Mucosa of descending colon (tissue), 3 donors: ENCODE measurements at regions not wholly inside any gene's neighbourhood (a gene's known extent, or its start where the extent isn't known, plus 50 kb on each side); places are given as distances from the start of the nearest gene placed in this dataset.

Source experiments
- ATAC-seq: fragments of 200-7000 bp; cut with Tn5 transposase; one replicate; pipeline ENCODE4 v1.9.1; 2020; ENCODE audit warnings: mild to moderate bottlenecking, moderate library complexity
- DNase-seq, 3 donors: peaks; one replicate each; pipeline ENCODE4 v3.0.0-alpha.2; 2020
- H3K36me3 ChIP-seq: fragments of 200-600 bp; one replicate; pipeline ENCODE4 v1.8.0; 2021; ENCODE audit warnings: low read depth, mild to moderate bottlenecking
- H3K4me1 ChIP-seq: fragments of 200-600 bp; one replicate; pipeline ENCODE4 v1.8.0; 2021; ENCODE audit warnings: low read depth, mild to moderate bottlenecking
- H3K4me3 ChIP-seq: fragments of 200-600 bp; one replicate; pipeline ENCODE4 v1.8.0; 2021; ENCODE audit warnings: mild to moderate bottlenecking
- H3K9me3 ChIP-seq: fragments of 200-600 bp; one replicate; pipeline ENCODE4 v1.8.0; 2021; ENCODE audit warnings: mild to moderate bottlenecking
- CTCF ChIP-seq: fragments of 200-600 bp; IDR thresholded peaks from one replicate; pipeline ENCODE4 v1.8.0; 2022; ENCODE audit warnings: antibody characterized with exemption, mild to moderate bottlenecking
- intact Hi-C, 2 donors: fragments of 100-400 bp; cut with DNase I in 1 of 2; cut with micrococcal nuclease in 1 of 2; formaldehyde crosslinking; loops; one replicate each; pipeline versions ENCODE4 v1.11.0 to v1.11.1; 2022; cut with DNase I, micrococcal nuclease
- donor health status: DM: no; HTN: no; CAD: no; lungs with moderate emphysema.
- donor health status: DM: no; HTN: no; CAD: no.
- donor health status: DM: no; HTN: yes; CAD: no.

- DNase-seq (no peak), ATAC-seq (no peak)
- TF ChIP-seq CTCF = no peak
- no peaks in the 10 kb centered on the region for H3K36me3 ChIP-seq
- H3K4me3 ChIP-seq = no peak overlapping the region
- H3K9me3 ChIP-seq = no peaks in the 10 kb centered on the region
- intact Hi-C loops = no loop called here
- H3K4me1 ChIP-seq = no peaks in the 10 kb centered on the region
Measured at GRCh38 chr2:176525086-176525485, 255.8 kb downstream of the MTX2 start.

- no peak for TF ChIP-seq CTCF
- H3K36me3 ChIP-seq = no peaks in the 10 kb centered on the region
- no peaks in the 10 kb centered on the region for H3K9me3 ChIP-seq
- DNase-seq (no peak), ATAC-seq (no peak)
- intact Hi-C loops = no loop called here
- H3K4me3 ChIP-seq = no peak overlapping the region
- no peaks in the 10 kb centered on the region for H3K4me1 ChIP-seq
Measured at GRCh38 chr2:176526995-176527901, 258.0 kb downstream of the MTX2 start.

GRCh38 chr2:176531608-176532007 is 262.4 kb downstream of the MTX2 start:
- no peak for DNase-seq
- no peak for ATAC-seq
- Histone ChIP-seq H3K36me3 (no peaks in the 10 kb centered on the region), H3K4me3 (no peak overlapping the region), H3K9me3 (no peaks in the 10 kb centered on the region), H3K4me1 (no peaks in the 10 kb centered on the region)
- no peak for TF ChIP-seq CTCF
- intact Hi-C loops = no loop called here

- Histone ChIP-seq H3K36me3 (no peaks in the 10 kb centered on the region), H3K4me3 (no peak overlapping the region), H3K9me3 (no peaks in the 10 kb centered on the region), H3K4me1 (no peaks in the 10 kb centered on the region)
- DNase-seq = no peak
- ATAC-seq = no peak
- intact Hi-C loops = no loop called here
- TF ChIP-seq CTCF = no peak
Measured at GRCh38 chr2:176533505-176534193, 264.4 kb downstream of the MTX2 start.

GRCh38 chr2:176534798-176535466 is 265.7 kb downstream of the MTX2 start:
- TF ChIP-seq CTCF = no peak
- no peaks in the 10 kb centered on the region for H3K4me1 ChIP-seq
- no peak for DNase-seq
- no peak for ATAC-seq
- H3K36me3 ChIP-seq = no peaks in the 10 kb centered on the region
- no peak overlapping the region for H3K4me3 ChIP-seq
- intact Hi-C loops = no loop called here
- no peaks in the 10 kb centered on the region for H3K9me3 ChIP-seq
